GM21619 (cell line): ENCODE measurements at regions not wholly inside any gene's neighbourhood (a gene's known extent, or its start where the extent isn't known, plus 50 kb on each side); places are given as distances from the start of the nearest gene placed in this dataset.
"Not testable (repeated sequence)": the region's sequence is repeated elsewhere in the genome, so short reads cannot be mapped to it uniquely, and the experiment has no call there.

ENCODE experiments used
- ATAC-seq: cut with Tn5 transposase; IDR thresholded peaks from one replicate; pipeline ENCODE4 v1.9.1; 2021; ENCODE audit not compliant: unreplicated experiment

GRCh38 chr3:64392001-64392400 is 166.7 kb upstream of the PRICKLE2 start:
- no peak for ATAC-seq

- no peak for ATAC-seq
These were observed 165.6 kb upstream of the PRICKLE2 start for GRCh38 chr3:64390893-64391292.

- ATAC-seq, result no peak
These were observed 163.6 kb upstream of the PRICKLE2 start for GRCh38 chr3:64388886-64389285.

- no peak for ATAC-seq
These were observed 162.4 kb upstream of the PRICKLE2 start for GRCh38 chr3:64387688-64388087.

- no peak for ATAC-seq
These were observed 160.0 kb upstream of the PRICKLE2 start for GRCh38 chr3:64385277-64385676.

GRCh38 chr3:64384561-64384960 is 159.3 kb upstream of the PRICKLE2 start:
- ATAC-seq, result no peak

GRCh38 chr3:64382153-64382552 is 156.9 kb upstream of the PRICKLE2 start:
- no peak for ATAC-seq

- no peak for ATAC-seq
These were observed 156.1 kb upstream of the PRICKLE2 start for GRCh38 chr3:64381367-64381766.

GRCh38 chr3:64380546-64380945 is 155.3 kb upstream of the PRICKLE2 start:
- ATAC-seq, result no peak

- ATAC-seq, result no peak
These were observed 154.0 kb upstream of the PRICKLE2 start for GRCh38 chr3:64379221-64379620.

GRCh38 chr3:64377942-64378341 is 152.7 kb upstream of the PRICKLE2 start:
- no peak for ATAC-seq

GRCh38 chr3:64375737-64376136 is 150.5 kb upstream of the PRICKLE2 start:
- ATAC-seq, result no peak

GRCh38 chr3:64369390-64369789 is 144.1 kb upstream of the PRICKLE2 start:
- no peak for ATAC-seq

- ATAC-seq, result no peak
These were observed 143.2 kb upstream of the PRICKLE2 start for GRCh38 chr3:64368257-64369020.

- ATAC-seq, result no peak
These were observed 140.6 kb upstream of the PRICKLE2 start for GRCh38 chr3:64365877-64366276.

- ATAC-seq, result no peak
These were observed 138.6 kb upstream of the PRICKLE2 start for GRCh38 chr3:64363842-64364241.

GRCh38 chr3:64361962-64362735 is 136.9 kb upstream of the PRICKLE2 start:
- no peak for ATAC-seq

GRCh38 chr3:64361036-64361435 is 135.8 kb upstream of the PRICKLE2 start:
- ATAC-seq, result not testable (repeated sequence)

- ATAC-seq, result no peak
These were observed 135.0 kb upstream of the PRICKLE2 start for GRCh38 chr3:64360280-64360679.

GRCh38 chr3:64359735-64360134 is 134.5 kb upstream of the PRICKLE2 start:
- ATAC-seq, result no peak

GRCh38 chr3:64358853-64359252 is 133.6 kb upstream of the PRICKLE2 start:
- no peak for ATAC-seq

GRCh38 chr3:64358176-64358575 is 132.9 kb upstream of the PRICKLE2 start:
- no peak for ATAC-seq
